GM19328 (cell line): ENCODE measurements at regions not wholly inside any gene's neighbourhood (a gene's known extent, or its start where the extent isn't known, plus 50 kb on each side); places are given as distances from the start of the nearest gene placed in this dataset.

Experiments
- ATAC-seq: cut with Tn5 transposase; IDR thresholded peaks from one replicate; pipeline ENCODE4 v1.9.1; 2021; ENCODE audit warnings: mild to moderate bottlenecking, moderate library complexity; ENCODE audit not compliant: unreplicated experiment

DNA sequence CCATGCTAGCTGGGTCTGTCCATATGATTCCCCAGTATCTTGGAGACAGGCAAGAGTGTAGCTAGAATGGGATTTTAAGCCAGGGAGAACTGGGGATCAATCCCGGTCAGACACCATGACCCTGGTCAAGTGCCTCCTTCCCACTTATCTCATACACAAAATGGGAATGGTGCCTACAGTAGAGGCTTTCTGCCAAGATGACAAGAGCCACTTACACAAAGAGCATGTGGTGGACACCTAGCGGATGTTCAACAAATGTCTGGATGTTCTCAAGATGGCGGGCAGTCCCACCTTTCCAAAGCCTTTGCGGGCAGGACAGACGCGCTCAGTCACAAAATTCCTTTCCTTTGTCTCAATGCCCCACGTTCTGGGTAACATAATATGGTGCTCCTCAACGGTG lies 57.3 kb downstream of the MAF start:
- ATAC-seq = no peak

DNA sequence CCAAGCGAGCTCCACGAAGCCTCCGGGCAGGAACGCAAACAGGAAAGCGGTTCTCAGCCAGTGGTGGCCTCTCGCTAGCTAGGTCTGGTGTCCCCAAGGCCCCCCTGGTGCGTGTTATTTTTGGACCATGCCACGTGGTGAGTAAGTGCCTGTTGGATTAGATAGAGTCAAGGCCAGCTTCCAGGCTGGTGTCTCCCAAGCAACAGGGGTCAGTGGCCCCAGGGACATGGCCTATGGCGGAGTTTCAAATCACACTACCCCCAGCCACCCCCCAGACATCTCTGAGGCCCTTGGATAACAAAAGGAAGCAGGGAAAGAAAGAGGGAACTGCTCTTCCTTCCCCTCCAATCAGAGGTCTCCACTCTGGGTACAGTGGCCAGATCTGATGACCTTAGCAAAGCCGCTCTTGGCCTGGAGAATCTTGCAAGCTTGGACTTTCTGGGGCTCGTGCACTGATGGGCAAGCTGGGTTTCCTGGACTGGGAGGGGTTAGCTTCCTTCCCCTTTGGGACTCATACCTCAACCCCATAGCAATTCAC lies 58.2 kb downstream of the MAF start:
- no peak for ATAC-seq

DNA sequence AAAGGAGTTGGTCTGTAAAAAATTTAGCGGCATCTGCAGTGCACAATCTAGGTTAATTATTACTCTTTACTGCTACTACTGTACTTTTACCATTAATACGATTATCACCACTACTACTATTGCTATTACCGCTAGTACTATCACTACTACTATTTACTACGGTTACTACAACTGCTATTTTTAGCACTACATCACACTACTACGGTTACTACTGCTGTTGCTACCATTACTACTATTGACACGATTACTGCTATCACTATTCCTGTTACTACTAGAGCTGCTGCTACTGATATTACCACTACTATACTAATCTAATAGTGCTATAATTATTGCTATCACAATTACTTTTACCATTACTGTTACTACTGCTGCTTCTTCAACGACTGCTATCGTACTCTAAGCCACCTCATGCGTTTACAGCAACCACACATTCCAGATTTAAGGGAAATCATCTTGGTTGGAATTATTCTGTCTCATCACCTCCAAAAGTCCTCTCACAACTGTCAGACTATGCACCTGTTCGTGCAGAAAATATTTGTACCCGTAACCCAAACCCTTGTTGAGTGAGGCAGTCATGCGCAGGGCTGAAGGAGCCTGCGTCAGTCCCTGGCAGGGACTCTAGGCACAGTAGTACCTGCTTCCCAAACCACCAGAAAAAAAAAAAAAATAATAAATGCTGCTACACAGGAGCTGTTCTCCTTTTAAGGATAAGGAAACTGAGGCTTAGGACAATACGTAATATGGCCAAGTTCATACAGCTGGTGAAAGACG lies 59.5 kb downstream of the MAF start:
- no peak for ATAC-seq

GRCh38 chr16:79537584-79537983 lies 63.0 kb downstream of the MAF start:
- ATAC-seq = no peak

DNA sequence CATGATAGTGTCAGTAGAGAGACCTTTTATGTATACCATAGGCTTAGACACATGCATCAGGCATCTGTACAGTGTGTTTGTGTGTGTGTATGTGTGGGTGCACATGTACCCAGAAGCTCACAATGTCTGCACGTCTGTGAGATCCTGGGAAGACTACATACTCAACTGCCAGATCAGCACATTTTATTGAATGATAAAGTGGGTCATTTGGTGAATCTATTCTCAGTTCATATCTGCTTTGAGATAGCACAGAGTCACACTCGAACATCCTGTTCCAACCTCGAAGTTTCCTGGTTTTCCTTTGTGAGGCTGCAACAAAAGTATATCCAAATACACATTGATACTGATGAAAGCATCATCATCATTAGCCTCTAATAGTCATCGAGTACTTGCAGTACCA lies 63.6 kb downstream of the MAF start:
- ATAC-seq = no peak

DNA sequence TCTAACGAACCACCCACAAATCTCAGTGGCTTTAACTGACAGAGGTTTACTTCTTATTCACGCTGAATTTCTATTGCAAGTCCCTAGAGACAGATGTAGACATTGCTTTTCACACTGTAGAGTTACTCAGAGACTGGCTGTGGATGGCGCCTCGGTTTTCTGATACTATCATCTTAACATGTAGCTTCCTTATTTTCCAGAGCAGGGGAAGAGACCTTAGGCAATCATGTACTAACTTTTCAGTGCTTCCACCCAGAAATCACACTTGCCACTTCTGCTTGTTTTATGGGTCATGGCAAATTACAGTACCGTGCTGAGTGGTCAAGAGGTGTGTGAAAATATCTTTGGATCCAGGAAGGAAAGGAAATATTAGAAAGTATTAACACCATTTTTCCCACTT lies 65.4 kb downstream of the MAF start:
- ATAC-seq = no peak

DNA sequence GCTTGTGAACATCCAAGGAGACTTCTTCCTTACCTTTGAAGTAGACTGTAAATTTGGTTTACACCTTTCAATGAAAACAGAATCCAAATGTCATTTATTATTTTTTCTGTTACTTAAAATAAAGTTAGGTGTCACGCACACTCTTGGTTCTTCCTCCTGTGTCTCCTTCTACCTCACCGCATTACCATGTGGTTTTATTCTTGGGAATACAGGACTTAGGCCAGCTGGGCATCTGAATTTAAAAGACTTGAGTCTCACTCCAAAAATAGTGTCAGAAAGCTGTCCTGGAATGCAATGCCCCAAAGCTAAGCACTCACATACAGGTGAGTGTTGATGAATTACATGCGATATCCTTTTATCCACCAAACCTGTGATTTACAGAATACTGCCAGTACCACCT lies 66.4 kb downstream of the MAF start:
- no peak for ATAC-seq

DNA sequence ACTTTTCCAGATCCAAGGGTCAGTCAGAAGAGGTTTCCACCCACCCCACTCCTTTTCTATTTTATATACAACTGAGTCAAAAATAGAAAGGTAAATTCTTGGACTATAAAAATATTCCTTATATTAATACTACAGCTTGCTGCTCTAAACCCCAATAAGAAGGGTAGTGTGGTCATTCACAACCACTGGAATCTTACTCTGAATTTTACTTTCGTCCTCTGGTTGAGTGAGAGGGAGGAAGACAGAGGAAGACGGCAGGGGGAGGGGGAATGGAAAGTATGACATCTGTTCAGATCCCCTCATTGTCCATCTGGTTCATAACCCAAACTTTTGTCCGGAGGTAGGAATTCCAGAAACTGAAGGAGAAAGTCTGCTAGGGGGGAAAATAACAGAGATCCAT lies 67.2 kb downstream of the MAF start:
- ATAC-seq = no peak

GRCh38 chr16:79532785-79533184 lies 67.8 kb downstream of the MAF start:
- ATAC-seq = no peak

DNA sequence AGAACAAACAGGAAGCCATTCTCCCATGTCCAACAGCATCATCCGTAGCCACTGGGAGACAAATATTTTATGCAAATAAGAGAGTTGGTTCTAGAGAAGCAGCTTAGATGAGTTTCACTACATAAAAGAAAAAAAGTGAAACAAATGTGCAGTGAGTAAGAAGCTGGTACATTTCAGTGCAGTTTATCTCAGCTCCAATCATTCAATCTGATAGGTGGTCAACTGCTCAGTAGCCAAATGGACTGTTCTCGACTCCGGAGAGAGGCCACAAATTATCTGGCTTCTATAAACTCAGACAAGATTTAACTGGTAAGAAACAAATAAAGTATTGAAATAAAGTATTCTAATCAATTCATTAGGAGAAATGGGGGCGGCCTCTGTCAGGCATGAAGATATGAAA lies 68.3 kb downstream of the MAF start:
- no peak for ATAC-seq

- ATAC-seq = no peak
These were observed 72.2 kb downstream of the MAF start for GRCh38 chr16:79528338-79528737.

GRCh38 chr16:79523971-79524370 lies 76.6 kb downstream of the MAF start:
- ATAC-seq = no peak

- ATAC-seq = no peak
These were observed 81.1 kb downstream of the MAF start for GRCh38 chr16:79519448-79519847.

- no peak for ATAC-seq
These were observed 83.4 kb downstream of the MAF start for GRCh38 chr16:79517156-79517555.

DNA sequence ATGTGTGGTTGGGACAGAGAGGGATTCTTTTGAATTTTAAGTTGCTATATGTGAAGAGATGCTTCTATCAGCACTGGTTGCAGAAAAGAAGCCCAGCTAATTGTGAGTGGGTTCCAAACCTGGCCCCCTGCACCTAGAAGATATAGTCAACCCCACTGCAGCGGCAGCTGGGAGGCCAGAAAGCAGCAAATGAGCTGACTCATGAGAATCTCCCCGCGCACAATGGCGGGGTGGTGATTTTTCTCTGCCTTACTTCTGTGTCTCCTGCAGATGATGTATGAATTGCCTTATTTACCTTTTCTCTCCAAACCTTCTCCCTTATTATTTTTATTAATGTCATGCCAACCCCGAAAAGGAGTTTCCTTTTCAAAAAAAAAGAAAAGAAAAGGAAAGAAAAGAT lies 89.7 kb downstream of the MAF start:
- no peak for ATAC-seq

DNA sequence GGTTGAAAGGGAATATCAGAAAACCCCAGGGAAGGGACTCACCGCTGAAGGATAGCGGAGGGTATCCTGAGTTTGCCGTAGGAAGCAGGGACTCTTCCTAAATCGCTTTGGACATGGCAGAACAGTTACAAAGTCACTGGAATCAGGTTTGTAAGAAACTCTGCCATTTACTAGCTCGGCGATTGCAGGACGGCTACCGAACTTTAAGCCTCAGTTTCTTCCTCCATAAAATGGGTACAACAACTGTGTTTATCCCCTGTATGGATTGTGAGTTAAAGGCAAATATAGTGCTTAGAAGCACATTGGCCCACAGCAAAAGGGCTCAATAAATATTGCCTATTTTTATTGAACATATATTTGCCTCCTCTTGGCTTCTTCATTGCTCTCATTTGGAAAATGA lies 90.6 kb downstream of the MAF start:
- ATAC-seq = no peak

DNA sequence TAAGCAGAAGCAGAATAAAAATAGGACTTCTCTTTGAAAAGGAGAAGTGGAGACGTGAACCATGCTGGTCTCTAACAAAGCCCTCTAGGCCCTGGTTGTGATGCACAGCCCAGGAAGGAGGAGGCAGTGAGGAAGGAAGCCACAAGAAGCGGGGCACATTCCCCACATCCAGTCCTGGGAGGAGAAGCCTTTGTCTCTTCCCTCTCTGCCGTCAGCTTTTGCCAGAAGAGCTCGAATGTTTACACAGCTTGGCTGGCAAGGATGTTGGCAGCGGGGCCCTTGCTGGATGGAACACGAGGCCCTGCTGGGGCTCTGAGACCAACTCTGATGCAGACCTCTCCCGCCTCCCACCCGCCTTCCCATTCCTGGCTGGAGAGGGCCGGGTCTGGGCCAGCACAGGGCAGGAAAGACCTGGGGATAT lies 91.3 kb downstream of the MAF start:
- no peak for ATAC-seq

DNA sequence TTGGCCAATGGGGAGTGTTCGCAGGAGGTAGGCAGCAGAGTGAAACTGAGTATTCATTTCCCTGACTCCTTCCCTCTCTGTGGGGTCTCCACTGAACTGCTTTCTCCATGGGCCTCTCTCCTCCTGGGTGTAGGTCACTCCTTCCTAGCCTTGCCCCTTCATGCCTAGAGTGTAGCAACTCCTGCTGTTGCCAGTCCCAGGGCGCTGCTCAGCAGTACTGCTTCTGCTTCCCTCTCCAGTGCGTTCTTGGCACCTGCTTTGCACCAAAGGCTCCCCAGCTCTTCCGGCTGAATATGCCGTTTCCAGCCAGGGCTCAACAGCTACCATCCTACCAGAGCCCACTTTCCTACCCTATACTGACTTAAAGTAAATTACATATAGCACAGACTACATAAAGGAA lies 92.2 kb downstream of the MAF start:
- no peak for ATAC-seq

- no peak for ATAC-seq
These were observed 95.2 kb downstream of the MAF start for GRCh38 chr16:79505344-79505743.

DNA sequence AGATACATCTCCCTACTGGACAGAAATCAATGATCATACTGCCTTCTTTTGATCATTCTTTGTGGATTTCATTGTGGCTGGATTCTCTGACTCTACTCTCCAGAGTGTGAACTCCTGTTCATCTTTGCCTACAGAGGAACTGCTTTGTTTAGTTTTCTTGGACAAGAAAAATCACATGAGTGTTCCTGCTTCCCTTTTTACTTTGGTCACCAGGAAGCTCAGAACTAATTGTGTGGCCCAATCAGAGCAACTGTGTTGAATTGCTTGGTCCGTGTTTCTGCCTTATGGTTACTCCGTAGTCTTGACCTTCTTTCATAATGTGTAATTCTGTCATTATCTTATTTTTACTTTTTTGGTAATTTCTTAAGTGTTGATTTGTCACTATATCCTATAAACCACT lies 97.0 kb downstream of the MAF start:
- no peak for ATAC-seq

DNA sequence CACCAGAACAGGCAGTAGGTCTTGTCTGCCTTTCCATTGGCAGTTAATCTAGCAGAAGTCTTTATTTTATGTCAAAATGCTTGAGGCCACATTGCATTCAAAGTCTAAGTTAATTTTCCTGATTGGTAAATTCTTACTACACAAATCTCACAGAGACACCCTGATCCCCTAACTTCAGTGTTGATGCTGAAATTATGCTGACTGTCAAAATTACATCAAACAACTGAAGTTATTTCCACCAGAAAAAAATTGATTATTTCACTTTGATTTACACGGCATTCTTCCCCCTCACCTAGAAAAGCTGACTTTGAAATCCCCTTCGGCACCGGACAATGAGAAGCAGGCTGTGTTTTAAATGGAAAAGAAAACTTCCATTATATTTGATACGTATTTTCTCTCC lies 99.1 kb downstream of the MAF start:
- ATAC-seq = no peak

DNA sequence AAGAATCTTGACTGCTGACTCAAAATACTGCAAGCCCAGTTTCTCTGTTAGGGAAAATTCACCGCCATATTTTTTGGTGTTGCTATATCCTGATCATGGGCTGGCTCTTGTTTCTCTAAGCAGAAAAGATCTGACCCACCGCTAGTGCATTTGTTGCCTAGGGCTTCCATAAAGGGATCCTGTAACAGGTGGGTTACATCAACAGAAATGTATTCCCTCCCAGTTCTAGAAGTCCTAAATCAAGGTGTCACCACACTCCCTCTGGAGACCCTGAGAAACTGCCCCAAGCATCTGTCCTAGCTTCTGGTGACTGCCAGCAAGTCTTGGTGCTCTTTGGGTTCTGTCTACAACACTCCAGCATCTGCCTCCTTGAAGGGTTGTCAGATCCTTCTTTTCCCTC lies 99.7 kb downstream of the MAF start:
- ATAC-seq = no peak

- no peak for ATAC-seq
These were observed 100.3 kb downstream of the MAF start for GRCh38 chr16:79500286-79500685.
